NOMO-1 treated with dmso at 0.1 percent for 144 hours (cell line): ENCODE measurements at regions not wholly inside any gene's neighbourhood (a gene's known extent, or its start where the extent isn't known, plus 50 kb on each side); places are given as distances from the start of the nearest gene placed in this dataset.
"Not testable (repeated sequence)": the region's sequence is repeated elsewhere in the genome, so short reads cannot be mapped to it uniquely, and the experiment has no call there.

Source experiments
- DNase-seq: peaks from one replicate; lab custom pipeline; 2025; ENCODE audit not compliant: unreplicated experiment; lab: John Stamatoyannopoulos, UW

GRCh38 chrX:46171457-46171856, 373.8 kb downstream of the ZNF674 start:
- DNase-seq: not testable (repeated sequence)

GRCh38 chrX:46169808-46170207, 375.4 kb downstream of the ZNF674 start:
- no peak for DNase-seq

DNA sequence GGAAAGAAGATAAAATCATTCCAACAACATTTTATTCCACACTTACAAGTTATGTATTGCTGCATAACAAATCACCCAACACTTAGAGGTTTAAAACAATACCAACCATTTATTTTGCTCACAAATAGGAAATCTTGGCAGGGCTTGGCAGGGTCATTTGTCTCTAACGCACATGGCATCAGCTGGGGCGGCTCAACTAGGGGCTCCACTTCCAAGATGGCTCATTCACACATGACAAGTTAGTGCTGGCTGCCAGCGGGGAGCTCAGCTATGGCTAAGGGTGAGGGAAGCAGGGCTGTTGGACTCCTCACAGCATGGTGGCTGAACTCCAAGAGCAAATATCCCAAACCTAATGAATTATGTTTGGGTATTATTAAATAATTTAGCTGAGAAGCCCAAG, 377.0 kb downstream of the ZNF674 start:
- no peak for DNase-seq

DNA sequence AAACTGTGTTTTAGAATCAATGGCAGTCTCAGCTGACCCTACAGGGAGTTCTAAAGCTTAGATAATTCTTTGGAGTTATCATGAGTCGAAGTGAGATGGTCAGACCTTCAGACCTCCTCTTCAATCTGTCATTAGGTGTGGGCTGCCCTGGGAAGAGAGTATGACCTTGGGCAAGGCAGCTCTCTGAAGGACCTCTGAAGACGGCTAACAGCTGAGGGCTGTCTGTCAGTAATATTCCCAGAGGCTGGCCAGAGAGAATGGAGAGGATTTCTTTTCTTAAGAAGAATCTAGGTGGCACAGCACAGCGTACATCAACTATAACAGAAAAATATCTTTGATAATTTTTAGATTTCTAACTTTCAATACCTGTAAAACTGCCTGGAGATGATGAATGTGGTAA, 379.4 kb downstream of the ZNF674 start:
- no peak for DNase-seq

- DNase-seq: no peak
These were observed 379.8 kb downstream of the ZNF674 start for GRCh38 chrX:46165411-46165810.

GRCh38 chrX:46152756-46153155, 392.5 kb downstream of the ZNF674 start:
- no peak for DNase-seq

- not testable (repeated sequence) for DNase-seq
These were observed 393.9 kb downstream of the ZNF674 start for GRCh38 chrX:46151332-46151731.

- DNase-seq: no peak
These were observed 400.7 kb downstream of the ZNF674 start for GRCh38 chrX:46144566-46144965.

DNA sequence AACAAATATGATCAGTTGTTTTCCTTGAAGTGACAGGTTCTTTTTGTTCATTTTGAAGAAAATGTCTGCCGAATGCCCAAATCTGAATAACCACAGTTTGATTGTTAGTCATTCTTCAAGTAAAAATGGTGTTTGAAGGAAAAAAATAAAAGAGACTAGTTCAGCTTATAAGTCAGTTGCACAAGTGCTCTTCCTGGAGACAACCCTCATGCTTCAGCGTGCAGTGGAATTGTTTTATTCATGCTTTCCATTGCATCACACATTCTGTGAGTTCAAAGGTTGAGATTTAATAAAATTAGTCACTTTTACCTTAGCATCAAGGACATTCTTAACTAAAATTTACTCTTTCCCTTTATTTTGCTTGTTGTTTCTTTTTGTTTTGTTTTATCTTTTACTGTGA, 404.9 kb downstream of the ZNF674 start:
- no peak for DNase-seq

DNA sequence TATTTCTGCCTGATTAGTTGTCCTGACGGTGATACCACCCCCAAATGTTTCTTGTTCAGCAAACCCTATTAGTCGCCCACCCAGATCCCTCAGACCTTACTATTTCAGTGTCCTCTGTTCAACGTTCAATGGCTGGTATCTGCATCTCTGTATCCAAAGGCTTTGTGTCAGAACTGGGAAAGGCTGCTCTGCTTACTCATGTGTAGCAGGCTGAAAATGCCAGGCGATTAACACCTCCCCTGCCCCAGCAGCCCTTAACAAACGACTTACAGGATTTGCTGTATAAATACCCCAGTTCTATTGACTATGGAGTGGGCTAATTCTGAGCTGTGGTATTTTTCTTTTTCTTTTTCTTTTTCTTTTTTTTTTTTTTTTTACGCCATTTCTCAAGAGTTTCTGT, 415.0 kb downstream of the ZNF674 start:
- DNase-seq: no peak

- DNase-seq: peak; percentile 34
These were observed 420.1 kb downstream of the ZNF674 start for GRCh38 chrX:46125111-46125510.

- DNase-seq: no peak
These were observed 428.0 kb downstream of the ZNF674 start for GRCh38 chrX:46117234-46117633.

DNA sequence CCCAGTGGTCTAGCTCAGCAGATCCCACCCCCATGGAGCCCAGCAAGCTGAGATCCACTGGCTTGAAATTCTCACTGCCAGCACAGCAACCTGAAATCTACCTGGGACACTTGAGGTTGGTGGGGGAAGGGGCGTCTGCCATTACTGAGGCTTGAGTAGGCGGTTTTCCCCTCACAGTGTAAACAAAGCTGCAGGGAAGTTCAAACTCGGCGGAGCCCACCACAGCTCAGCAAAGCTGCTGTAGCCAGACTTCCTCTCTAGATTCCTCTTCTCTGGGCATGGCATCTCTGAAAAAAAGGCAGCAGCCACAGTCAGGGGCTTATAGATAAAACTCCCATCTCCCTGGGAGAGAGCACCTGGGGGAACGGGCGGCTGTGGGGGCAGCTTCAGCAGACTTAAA, 457.9 kb downstream of the ZNF674 start:
- DNase-seq: not testable (repeated sequence)

- DNase-seq: not testable (repeated sequence)
These were observed 465.1 kb downstream of the ZNF674 start for GRCh38 chrX:46080121-46080520.

DNA sequence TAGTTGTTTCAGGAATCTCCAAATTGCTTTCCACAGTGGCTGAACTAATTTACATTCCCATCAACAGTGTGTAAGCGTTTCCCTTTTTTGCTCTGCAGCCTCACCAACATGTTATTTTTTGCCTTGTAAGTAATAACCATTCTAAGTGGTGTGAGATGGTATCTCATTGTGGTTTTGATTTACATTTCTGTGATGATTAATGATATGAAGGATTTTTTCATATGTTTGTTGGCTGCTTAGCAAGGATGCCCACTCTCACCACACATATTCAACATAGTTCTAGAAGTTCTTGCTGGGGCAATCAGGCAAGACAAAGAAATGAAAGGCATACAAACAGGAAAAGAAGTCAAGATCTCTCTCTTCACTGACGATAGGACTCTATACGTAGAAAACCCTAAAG, 472.4 kb downstream of the ZNF674 start:
- no peak for DNase-seq

DNA sequence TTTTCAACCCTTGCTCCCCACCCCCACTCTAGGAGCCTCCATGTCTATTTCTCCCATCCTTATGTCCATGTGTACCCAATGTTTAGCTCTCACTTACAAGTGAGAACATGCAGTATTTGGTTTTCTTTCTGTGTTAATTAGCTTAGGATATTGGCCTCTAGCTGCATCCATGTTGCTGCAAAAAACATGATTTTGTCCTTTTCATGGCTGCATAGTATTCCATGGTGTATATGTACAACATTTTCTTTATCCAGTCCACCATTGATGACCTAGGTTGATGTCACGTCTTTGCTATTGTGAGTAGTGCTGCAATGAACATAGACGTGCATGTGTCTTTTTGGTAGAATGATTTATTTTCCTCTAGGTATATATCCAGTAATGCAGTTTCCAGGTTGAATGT, 472.8 kb downstream of the ZNF674 start:
- no peak for DNase-seq

DNA sequence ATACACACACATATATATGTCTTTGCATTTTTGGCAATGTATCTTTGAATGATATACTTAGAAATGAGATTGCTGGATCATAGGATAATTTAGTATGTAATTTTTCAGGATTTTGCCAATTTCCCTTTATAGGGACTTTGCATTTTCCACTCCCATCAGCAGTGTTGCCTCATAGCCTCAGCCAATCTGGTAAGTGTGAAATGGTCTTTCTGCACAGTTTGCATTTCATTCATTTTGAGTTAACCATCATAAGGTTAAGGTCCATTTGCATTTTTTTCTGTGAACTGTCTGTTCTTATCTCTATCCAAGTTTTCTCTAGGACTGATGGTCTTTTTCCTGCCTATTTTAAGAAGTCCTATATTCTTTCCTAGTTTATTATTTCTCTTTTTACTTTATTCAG, 474.8 kb downstream of the ZNF674 start:
- no peak for DNase-seq

GRCh38 chrX:46059316-46059715, 485.9 kb downstream of the ZNF674 start:
- DNase-seq: no peak

- no peak for DNase-seq
These were observed 500.7 kb downstream of the ZNF674 start for GRCh38 chrX:46044486-46044885.

DNA sequence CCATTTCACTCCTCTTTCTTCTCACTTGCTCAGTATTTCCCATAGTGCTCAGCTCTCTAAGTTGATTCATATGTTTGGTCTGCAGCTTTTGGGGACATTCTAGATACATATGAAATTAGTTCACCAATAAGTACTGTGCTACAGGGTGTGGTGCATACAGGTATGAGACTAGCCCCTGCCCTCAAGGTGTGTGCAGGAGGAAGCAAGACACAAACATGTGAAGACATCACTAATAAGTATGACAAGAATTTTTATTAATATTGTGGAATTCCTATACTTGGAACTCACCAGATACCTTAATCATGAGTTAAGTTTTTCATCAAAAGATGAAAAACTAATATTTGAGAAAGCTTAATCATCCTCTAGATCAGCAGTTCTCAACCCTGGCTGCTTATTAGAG, 505.2 kb downstream of the ZNF674 start:
- no peak for DNase-seq

DNA sequence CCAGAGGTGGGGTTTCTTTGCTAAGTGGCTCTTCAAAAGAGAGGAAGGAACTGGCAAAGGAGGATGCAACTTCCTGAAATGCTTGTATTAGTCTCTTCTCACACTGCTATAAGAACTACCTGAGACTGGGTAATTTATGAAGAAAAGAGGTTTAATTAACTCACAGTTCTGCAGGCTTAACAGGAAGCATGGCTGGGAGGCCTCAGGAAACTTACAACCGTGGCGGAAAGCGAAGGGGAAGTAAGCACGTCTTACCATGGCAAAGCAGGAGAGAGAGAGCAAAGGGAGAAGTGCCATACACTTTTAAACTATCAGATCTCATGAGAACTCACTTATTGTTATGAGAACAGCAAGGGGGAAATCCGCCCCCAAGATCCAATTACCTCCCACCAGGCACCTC, 505.7 kb downstream of the ZNF674 start:
- no peak for DNase-seq

GRCh38 chrX:46036508-46036907, 508.7 kb downstream of the ZNF674 start:
- DNase-seq: no peak

DNA sequence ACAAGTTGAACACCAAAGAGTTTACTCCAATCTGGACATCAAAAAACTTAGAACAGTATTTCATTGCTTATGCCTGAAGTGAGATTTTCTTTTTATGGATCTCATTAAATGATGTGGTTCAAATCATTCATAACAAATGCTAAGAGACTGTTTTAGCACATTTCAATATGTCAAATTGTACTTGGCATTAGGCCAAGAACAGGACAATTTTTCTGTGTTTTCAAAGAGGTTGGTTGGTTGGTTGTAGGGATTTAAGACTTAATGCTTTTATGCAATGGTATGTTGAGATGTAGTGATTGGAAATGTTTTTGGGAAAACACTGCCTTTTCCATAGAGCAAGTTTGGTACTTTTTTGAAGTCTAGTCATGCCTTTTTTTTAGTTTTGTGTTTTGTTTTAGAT, 510.4 kb downstream of the ZNF674 start:
- DNase-seq: no peak

DNA sequence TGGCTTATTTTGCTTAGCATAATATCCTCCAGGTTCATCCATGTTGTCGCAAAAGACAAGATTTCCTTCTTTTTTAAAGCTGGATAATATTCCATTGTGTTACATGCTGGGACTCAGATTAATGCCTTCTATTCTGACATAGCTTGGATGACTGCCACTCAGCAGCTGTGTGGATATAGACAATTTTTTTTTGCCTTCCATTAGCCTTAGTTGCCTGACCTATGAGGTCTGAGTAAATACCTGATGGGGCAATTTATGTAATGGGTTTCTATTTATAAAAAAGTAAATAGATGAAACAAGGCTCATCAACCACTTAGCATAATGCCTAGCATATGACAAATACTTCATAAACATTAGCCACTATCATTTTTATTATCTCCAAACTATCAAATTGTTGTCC, 515.4 kb downstream of the ZNF674 start:
- DNase-seq: no peak
